Skin of body (tissue), 1 donor: ENCODE measurements at regions not wholly inside any gene's neighbourhood (a gene's known extent, or its start where the extent isn't known, plus 50 kb on each side); places are given as distances from the start of the nearest gene placed in this dataset.

Experiments
- DNase-seq: peaks from one replicate; lab custom pipeline; 2025; lab: John Stamatoyannopoulos, UW

DNA sequence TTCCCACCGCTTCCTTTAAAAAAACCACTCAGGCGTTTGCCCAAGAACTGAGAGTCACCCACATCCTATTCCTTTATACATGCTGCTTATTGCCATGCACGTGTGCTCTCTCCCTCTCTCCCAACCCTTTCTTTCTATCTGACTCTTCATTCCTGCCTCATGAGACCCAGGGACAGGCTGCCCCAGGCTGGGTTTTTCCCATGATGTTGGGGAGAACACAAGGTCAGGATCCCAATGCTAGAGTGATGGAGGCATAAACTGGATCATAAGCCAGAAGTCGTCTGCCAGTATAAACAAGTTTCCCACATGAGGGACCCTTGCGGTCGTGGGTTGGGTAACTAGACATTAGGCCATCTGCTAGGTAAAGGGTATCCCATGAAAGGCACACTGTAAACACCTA is 64.9 kb downstream of the CD2 start:
- DNase-seq = no peak

- no peak for DNase-seq
Measured at GRCh38 chr1:116820369-116820768, 66.1 kb downstream of the CD2 start.

DNA sequence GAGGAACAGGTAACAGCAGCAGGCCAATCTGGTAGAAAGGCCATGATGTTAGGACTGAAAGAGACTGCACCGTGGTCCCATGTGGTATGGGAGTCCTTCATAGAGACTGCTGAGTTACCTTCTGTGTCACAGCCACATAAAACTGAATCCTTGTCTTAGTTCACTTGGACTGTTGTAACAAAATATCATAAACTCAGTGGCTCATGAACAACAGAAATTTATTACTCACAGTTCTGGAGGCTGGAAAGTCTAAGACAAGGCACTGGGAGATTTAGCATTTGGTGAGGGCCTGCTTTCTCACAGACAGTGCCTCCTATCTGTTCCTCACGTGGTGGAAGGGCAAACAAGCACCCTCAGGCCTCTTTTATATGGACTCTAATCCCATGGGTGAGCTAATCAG is 67.5 kb downstream of the CD2 start:
- no peak for DNase-seq

DNA sequence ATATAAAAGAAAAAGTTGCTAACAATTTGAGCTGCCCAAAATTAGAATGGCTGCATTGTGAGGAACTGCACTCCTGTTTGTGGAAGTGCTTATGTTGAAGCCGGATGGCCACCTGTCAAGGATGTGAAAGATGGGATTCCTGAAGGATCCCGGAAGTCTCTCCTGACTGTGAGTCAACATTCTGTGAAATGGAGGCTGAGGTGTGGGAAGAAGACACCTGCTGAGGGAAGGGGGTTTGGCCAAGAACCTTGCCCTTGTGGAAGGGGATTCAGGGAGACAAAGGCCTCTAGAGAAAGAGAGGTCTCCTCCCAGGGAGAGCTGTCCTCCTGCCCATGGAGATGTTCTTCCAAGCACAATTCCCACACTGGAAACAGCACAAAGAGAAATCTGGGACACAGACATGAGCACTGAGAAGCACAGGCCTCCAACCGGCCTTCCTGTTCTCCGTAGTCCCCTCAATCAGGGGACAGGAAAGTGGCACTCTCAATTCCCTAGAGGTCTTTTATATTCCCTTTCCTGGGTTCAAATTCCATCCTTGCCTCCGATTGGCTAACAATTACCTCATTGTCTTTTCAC is 70.5 kb downstream of the CD2 start:
- DNase-seq = no peak

GRCh38 chr1:116825207-116825719 is 71.0 kb downstream of the CD2 start:
- DNase-seq = peak; percentile 86

DNA sequence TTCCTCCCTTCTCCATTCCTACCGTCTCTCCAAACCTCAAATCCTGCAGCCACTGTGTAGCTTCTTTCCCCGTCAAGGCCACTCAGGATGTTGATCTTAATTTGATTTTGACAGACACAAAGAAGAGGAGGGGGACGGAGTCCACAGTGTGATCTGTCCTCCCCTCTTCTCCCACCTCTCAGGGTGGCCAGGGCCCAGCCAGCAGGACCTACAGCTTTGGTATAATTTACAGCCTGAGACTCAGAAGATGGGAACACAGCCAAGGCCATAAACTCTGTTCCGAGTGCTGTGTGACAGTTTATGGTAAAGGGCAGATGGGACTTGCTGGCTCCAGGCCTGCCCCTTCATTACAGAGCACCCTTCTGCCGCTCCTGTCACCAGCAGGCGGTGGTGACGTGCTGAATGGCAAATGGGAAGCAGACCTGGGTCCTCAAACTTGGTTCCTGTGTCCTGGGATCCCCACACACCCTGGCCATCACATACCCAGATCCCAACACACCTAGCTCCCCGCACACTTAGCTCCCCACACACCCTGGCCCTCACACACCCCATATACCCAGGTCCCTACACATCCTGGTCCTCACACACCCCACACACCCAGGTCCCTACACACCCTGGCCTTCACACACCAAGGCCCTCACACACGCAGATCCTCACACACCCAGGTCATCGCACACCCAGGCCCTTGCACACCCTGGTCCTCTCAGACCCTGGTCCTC is 71.6 kb downstream of the CD2 start:
- no peak for DNase-seq

DNA sequence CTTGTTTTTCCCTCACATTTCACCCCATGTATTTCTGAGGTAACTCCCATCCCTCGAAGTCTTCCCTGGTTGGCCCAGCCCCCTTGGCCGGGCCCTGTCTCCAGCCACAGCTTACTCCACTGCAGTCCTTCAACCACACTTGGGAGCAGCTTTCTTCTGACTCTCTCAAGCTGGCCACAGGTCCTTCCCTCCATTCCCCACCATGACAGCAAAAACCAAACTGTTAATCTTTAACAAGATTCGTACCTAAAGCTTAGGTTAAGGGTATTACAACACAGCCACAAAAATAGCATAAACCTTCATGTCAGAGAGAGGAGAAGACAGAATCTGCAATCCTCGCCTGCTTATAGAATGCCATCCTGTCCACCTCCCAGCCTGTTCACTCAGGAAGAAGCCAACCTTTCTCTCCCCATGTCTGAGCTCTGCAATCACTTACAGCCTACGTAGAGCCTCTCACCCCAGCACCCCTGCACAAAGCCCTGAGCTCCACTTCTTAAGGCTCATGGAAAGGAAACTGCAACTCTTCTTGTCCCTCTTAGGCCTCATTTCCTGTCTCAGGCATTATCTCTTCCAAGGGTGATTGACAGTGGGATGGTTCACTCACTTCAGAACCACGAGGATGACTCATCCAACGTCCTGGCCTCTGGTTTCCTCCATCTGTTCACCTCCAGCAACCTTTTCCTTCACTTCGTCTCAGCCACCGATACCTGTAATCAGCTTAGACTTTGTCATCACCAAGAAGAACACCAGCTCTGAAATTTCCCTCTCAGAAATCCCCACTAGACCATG is 72.8 kb downstream of the CD2 start:
- no peak for DNase-seq

DNA sequence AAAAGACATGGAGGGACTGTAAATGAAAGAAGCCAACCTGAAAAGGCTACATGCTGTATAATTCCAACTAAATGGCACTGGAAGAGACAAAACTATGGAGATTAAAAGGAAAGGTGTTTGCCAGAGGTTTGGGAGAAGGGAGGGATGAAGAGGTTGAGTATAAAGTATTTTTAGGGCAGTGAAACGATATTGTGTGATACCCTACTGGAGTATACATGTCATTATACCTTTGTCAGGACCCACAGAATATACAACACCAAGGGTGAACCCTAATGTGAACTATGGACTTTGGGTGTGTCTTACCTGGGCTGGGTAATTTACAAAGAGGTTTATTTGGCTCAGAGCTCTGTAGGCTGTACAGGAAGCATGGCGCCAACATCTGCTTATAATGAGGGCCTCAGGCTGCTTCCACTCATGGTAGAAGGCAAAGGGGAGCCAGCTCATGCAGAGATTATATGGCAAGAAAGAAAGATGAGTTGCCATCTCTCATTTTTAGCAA is 73.4 kb downstream of the CD2 start:
- no peak for DNase-seq

GRCh38 chr1:116832308-116832931 is 77.3 kb upstream of the PTGFRN start:
- DNase-seq = no peak

DNA sequence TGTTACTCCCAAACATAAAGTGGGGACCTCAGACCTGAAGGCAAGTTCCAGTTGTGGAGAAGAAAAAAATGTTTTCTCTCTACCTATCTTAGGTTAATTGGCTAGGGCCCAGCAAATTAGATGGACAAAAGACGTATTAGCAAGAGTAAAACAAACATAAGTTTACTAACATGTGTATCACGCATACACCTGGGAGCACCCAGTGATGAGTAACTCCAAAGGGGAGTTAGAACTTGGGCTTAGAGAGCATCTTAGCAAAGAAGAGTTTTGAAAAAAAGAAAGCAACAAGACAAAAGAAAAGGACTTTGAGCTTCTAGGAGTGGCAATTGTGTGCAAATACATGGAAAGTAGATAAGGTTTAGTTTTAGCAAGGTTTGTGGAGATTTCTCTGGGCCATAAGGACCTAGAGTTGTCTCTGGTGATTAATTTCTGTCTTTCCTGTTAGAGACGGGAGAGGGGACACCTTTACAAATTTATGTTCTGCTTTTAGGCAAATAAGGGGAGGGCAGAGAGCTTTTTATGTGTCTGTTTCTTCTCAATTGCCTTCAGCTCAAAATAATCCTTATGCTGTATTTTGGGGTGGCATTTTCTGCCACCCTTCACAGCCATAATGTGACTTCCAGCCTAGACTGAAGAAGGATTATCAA is 76.7 kb upstream of the PTGFRN start:
- DNase-seq = no peak

DNA sequence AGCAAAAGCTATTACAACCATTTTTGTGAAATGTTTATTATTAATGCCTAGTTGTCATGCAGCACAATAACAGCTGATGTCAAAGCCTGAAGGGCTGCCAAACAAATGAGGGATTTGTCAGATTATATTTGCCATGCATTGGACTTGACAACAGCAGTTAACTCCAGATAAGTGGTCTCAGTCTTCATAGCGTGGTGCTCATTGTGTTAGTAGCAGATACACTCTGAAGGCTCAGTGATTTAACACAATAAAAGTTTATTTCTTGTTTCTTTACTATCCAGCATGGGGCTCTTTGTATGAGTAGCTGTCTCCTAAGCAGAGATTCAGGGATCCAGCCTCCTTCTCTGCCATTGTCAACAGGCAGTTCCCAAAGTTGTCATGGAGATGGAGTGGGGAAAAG is 76.0 kb upstream of the PTGFRN start:
- peak; percentile 46 for DNase-seq

- no peak for DNase-seq
Measured at GRCh38 chr1:116834595-116834994, 75.1 kb upstream of the PTGFRN start.

- DNase-seq = no peak
Measured at GRCh38 chr1:116835161-116835560, 74.6 kb upstream of the PTGFRN start.

GRCh38 chr1:116836099-116836498 is 73.6 kb upstream of the PTGFRN start:
- no peak for DNase-seq

GRCh38 chr1:116841569-116842344 is 68.0 kb upstream of the PTGFRN start:
- DNase-seq = no peak

GRCh38 chr1:116842654-116843053 is 67.1 kb upstream of the PTGFRN start:
- no peak for DNase-seq

DNA sequence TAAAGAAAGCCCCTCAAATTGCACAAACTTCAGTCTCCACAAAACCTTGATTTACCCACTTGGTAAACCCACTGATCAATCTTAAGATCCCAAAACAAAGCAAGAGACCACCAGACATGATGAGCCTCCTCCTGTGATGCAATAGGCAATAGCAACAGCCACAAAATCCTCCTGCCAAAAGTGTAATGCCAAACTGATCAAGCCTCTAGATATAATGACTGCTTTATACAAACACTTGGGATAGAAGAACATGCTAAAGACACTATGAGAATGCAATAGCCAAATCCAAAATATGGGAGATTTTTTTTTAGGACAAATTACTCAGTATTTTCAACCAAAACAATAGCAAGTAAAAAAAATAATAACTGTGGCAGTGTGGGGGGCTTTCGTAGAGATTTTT is 64.9 kb upstream of the PTGFRN start:
- no peak for DNase-seq

DNA sequence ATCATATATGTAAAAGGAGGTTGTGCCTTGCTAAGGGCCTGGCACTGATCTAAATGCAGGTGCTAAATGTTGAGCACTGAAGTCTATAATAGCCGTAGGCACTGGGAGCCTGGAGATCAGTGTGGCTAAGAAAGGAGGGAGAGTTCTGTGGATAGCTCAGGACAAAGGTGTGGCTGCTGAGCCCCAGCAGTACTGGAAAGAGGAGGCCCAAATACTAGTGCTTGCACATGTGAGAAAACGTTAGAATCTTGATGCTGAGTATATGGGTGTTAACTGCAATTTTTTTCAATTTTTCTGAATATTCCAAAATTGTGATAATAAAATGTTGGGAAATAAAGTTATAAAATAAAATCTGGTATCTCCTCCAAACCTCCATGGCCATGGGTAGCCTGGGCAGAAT is 62.5 kb upstream of the PTGFRN start:
- peak; percentile 58 for DNase-seq

DNA sequence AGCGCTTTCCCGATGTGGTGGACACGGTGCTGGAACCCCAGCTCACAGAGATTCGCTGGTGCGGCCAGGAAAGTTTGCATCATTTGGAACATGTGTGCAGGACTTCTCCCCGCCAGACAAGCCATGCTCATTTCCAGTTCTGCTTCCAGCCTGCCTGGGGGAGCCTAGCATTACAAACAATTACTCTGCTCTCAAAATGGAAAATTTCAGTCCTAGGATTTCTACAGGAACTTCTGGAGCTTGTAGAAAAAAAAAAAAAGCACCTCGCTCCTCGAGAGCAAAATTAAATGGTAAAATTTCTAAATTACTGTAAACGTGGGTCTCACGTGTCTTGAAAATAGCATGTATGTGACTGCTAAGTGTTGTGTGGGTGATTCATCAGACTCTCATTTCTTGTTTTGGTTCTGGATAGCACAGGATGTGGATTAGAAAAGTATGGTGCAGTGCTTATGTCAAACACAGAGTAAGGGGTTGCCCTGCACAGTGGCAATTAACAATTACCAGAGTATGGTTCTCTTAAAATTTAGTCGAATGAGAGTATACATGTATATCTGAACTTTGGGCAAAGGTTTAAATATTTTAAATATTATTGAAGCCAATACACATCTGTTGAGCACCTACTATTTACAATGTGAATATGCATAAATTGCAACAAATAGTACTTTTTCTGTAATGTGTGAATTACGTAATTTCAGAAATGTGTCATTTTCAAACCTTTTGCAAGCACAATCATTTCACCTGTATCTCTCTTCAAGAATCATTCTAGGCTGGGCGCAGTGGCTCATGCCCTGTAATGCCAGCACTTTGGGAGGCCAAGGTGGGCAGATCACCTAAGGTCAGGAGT is 61.8 kb upstream of the PTGFRN start:
- DNase-seq = peak; percentile 89

DNA sequence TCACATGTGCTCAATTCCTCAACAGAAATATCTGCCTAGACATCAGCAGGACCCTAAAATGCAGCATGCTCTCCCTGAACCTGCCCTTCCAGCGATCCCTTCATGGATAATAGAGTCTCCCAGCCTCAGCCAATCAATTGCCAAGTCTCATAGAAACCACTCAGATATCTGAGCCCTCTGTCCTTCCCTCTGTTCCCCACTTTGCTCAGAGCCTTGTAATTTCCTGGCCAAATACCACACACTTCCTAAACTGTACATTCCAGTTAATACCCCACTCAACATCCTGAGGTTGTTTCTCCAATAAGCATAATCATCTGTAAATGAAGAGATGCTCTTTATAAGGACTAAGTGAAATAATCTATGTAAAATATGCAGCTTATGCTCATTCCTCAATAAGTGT is 59.3 kb upstream of the PTGFRN start:
- no peak for DNase-seq
